ENCODE measurements at regions not wholly inside any gene's neighbourhood (a gene's known extent, or its start where the extent isn't known, plus 50 kb on each side); places are given as distances from the start of the nearest gene placed in this dataset.

DNA sequence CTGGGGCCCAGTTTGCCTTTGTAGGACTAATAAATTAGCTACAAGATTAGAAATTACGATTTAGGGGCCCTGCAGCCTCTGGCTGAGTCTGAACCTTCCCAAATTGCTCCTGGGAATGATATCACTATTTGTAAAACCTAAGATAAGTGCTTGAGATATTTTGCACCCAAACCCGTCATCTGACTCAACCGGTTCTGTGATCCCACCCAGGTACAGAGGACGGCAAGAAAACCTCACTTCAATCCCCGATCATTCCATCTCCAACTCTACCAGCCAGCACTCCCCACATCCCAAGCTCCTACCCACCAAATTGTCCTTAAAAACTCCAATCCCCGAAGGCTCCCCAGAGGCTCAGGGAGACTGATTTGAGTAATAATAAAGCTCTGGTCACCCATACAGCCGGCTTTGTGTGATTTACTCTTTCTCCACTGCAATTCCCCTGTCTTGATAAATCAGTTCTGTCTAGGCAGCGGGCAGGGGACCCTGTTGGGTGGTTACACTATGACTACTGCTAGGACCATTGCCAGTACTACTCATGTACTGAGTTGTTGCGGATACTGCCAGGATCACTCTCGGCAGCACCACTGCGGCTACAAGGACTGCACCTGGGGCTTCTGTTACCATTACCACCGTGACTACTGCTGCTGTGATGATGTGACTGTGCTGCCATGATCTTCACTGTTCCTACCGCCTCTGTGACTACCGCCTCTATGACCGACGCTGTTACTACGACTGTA, 73.1 kb downstream of the IRF8 start:
- FAIRE-seq = no peak
- no peak overlapping the region for H3K27ac ChIP-seq (ENCODE audit: control insufficient read depth, insufficient read depth, low read length)

GRCh38 chr16:85974428-85975375, 75.7 kb downstream of the IRF8 start:
- TF ChIP-seq, protein P1, sequence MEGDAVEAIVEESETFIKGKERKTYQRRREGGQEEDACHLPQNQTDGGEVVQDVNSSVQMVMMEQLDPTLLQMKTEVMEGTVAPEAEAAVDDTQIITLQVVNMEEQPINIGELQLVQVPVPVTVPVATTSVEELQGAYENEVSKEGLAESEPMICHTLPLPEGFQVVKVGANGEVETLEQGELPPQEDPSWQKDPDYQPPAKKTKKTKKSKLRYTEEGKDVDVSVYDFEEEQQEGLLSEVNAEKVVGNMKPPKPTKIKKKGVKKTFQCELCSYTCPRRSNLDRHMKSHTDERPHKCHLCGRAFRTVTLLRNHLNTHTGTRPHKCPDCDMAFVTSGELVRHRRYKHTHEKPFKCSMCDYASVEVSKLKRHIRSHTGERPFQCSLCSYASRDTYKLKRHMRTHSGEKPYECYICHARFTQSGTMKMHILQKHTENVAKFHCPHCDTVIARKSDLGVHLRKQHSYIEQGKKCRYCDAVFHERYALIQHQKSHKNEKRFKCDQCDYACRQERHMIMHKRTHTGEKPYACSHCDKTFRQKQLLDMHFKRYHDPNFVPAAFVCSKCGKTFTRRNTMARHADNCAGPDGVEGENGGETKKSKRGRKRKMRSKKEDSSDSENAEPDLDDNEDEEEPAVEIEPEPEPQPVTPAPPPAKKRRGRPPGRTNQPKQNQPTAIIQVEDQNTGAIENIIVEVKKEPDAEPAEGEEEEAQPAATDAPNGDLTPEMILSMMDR (optimal IDR thresholded peaks at IDR 0.05 in 1 of 3, IDR thresholded peaks at IDR 0.05 in 1 of 3, conservative IDR thresholded peaks at IDR 0.05 in 1 of 3; ENCODE audit: extremely low read depth in 1 of 3, insufficient read depth in 2 of 3, low read length in 3 of 3) = no peak
- no peak for TF ChIP-seq EZH2 (IDR thresholded peaks at IDR 0.05; ENCODE audit: low read length)
- Histone ChIP-seq H3K4me1 (ENCODE audit: control insufficient read depth, extremely low read depth, insufficient read depth, low read length) (no peaks in the 10 kb centered on the region), H3K4me3 (ENCODE audit: control insufficient read depth in 2 of 3, extremely low read depth in 1 of 3, insufficient read depth in 2 of 3, low read depth in 1 of 3, low read length in 3 of 3) (no peak overlapping the region), H3K4me2 (ENCODE audit: control insufficient read depth, extremely low read depth, insufficient read depth, low read depth, low read length) (no peak overlapping the region), H3K9me3 (ENCODE audit: control insufficient read depth, low read depth, low read length) (peaks cover 4% of the 10 kb centered on the region), H3K36me3 (ENCODE audit: control insufficient read depth in 2 of 2, extremely low read depth in 1 of 2, insufficient read depth in 2 of 2, low read length in 2 of 2) (no peaks in the 10 kb centered on the region), H3K27ac (ENCODE audit: control insufficient read depth, insufficient read depth, low read length) (no peak overlapping the region), H3K27me3 (ENCODE audit: control insufficient read depth, extremely low read depth, insufficient read depth, low read length) (peaks cover 3% of the 10 kb centered on the region), H3K9ac (ENCODE audit: control insufficient read depth, extremely low read depth, insufficient read depth, low read length) (no peak overlapping the region), H3K9me1 (ENCODE audit: control insufficient read depth, extremely low read depth, insufficient read depth, low read length) (no peaks in the 10 kb centered on the region), H3K79me2 (ENCODE audit: control insufficient read depth, insufficient read depth, low read length) (no peaks in the 10 kb centered on the region), H2AFZ (ENCODE audit: control insufficient read depth, low read length) (no peak overlapping the region), H4K20me1 (ENCODE audit: control insufficient read depth, extremely low read depth, insufficient read depth, low read length) (no peaks in the 10 kb centered on the region)
- DNase-seq (ENCODE audit: low read depth, low spot score) = no peak
- FAIRE-seq = no peak
- dilution Hi-C loops (cut with MboI; ENCODE audit: extremely low pct_ligation_motif_present, low sequenced_read_pairs) = no loop called here

More for the DNA sequence above, 73.1 kb downstream of the IRF8 start:
- H3K9ac ChIP-seq (ENCODE audit: control insufficient read depth, extremely low read depth, insufficient read depth, low read length) = no peak overlapping the region
- H3K4me2 ChIP-seq (ENCODE audit: control insufficient read depth, extremely low read depth, insufficient read depth, low read depth, low read length) = no peak overlapping the region
- no peaks in the 10 kb centered on the region for H3K4me1 ChIP-seq (ENCODE audit: control insufficient read depth, extremely low read depth, insufficient read depth, low read length)
- TF ChIP-seq EZH2 (IDR thresholded peaks at IDR 0.05; ENCODE audit: low read length) = no peak
- TF ChIP-seq, protein P1 (optimal IDR thresholded peaks at IDR 0.05 in 1 of 3, IDR thresholded peaks at IDR 0.05 in 1 of 3, conservative IDR thresholded peaks at IDR 0.05 in 1 of 3; ENCODE audit: extremely low read depth in 1 of 3, insufficient read depth in 2 of 3, low read length in 3 of 3) = no peak
- peaks cover 2% of the 10 kb centered on the region for H3K9me3 ChIP-seq (ENCODE audit: control insufficient read depth, low read depth, low read length)
- no peak overlapping the region for H3K4me3 ChIP-seq (ENCODE audit: control insufficient read depth in 2 of 3, extremely low read depth in 1 of 3, insufficient read depth in 2 of 3, low read depth in 1 of 3, low read length in 3 of 3)
- no peak for DNase-seq (ENCODE audit: low read depth, low spot score)
- no peaks in the 10 kb centered on the region for H3K36me3 ChIP-seq (ENCODE audit: control insufficient read depth in 2 of 2, extremely low read depth in 1 of 2, insufficient read depth in 2 of 2, low read length in 2 of 2)
- dilution Hi-C loops (cut with MboI; ENCODE audit: extremely low pct_ligation_motif_present, low sequenced_read_pairs) = no loop called here
- peaks cover 10% of the 10 kb centered on the region for H3K27me3 ChIP-seq (ENCODE audit: control insufficient read depth, extremely low read depth, insufficient read depth, low read length)
- no peaks in the 10 kb centered on the region for H3K9me1 ChIP-seq (ENCODE audit: control insufficient read depth, extremely low read depth, insufficient read depth, low read length)
- H3K79me2 ChIP-seq (ENCODE audit: control insufficient read depth, insufficient read depth, low read length) = no peaks in the 10 kb centered on the region
- H4K20me1 ChIP-seq (ENCODE audit: control insufficient read depth, extremely low read depth, insufficient read depth, low read length) = no peaks in the 10 kb centered on the region
- no peak overlapping the region for H2AFZ ChIP-seq (ENCODE audit: control insufficient read depth, low read length)

All from keratinocyte (primary cell).